Keratinocyte (primary cell): ENCODE measurements at regions not wholly inside any gene's neighbourhood (a gene's known extent, or its start where the extent isn't known, plus 50 kb on each side); places are given as distances from the start of the nearest gene placed in this dataset.

Experiments used
- DNase-seq: peaks from one replicate; pipeline ENCODE4 v3.0.0-alpha.2; 2011; ENCODE audit warnings: low read depth, missing footprints, low spot score
- FAIRE-seq: peaks from 2 replicates; lab custom pipeline; 2011; peaks lifted over from hg19 to GRCh38; lab: Jason Lieb, UNC
- H2AFZ ChIP-seq: 2 replicates; pipeline ENCODE4 v1.6.0; 2012; ENCODE audit warnings: low read length, control low read depth, inconsistent platforms; ENCODE audit not compliant: control insufficient read depth
- H3K27ac ChIP-seq: 2 replicates; pipeline ENCODE4 v1.5.1; 2011; ENCODE audit warnings: low read length; ENCODE audit not compliant: control insufficient read depth, insufficient read depth
- H3K27me3 ChIP-seq: 3 replicates; pipeline ENCODE4 v1.6.0; 2011; ENCODE audit warnings: low read length; ENCODE audit not compliant: control insufficient read depth, insufficient read depth; ENCODE audit errors: extremely low read depth
- H3K36me3 ChIP-seq, 2 experiments: 2 replicates in 1 of 2; 3 replicates in 1 of 2; pipeline ENCODE4 v1.5.1; 2011; ENCODE audit warnings: low read length in 2 of 2, mild to moderate bottlenecking in 1 of 2; ENCODE audit not compliant: control insufficient read depth in 2 of 2, insufficient read depth in 2 of 2; ENCODE audit errors: extremely low read depth in 1 of 2
- H3K4me1 ChIP-seq: 3 replicates; pipeline ENCODE4 v1.5.1; 2011; ENCODE audit warnings: low read length; ENCODE audit not compliant: control insufficient read depth, insufficient read depth; ENCODE audit errors: extremely low read depth
- H3K4me2 ChIP-seq: 3 replicates; pipeline ENCODE4 v1.6.0; 2011; ENCODE audit warnings: low read depth, low read length; ENCODE audit not compliant: control insufficient read depth, insufficient read depth; ENCODE audit errors: extremely low read depth
- H3K4me3 ChIP-seq, 3 experiments: fragments of 200-600 bp in 1 of 3; sonication (generic) in 1 of 3; 2 replicates in 2 of 3; 3 replicates in 1 of 3; pipeline ENCODE4 v1.5.1; 2011 to 2016; ENCODE audit warnings: low read length in 3 of 3, mild to moderate bottlenecking in 3 of 3, control low read depth in 2 of 3, inconsistent platforms in 1 of 3, low read depth in 1 of 3, mixed read lengths in 1 of 3, mixed run types in 1 of 3, moderate library complexity in 1 of 3; ENCODE audit not compliant: control insufficient read depth in 2 of 3, insufficient read depth in 2 of 3; ENCODE audit errors: extremely low read depth in 1 of 3
- H3K79me2 ChIP-seq: 2 replicates; pipeline ENCODE4 v1.6.0; 2012; ENCODE audit warnings: low read length; ENCODE audit not compliant: control insufficient read depth, insufficient read depth
- H3K9ac ChIP-seq: 3 replicates; pipeline ENCODE4 v1.6.0; 2011; ENCODE audit warnings: low read length; ENCODE audit not compliant: control insufficient read depth, insufficient read depth; ENCODE audit errors: extremely low read depth
- H3K9me1 ChIP-seq: 3 replicates; pipeline ENCODE4 v1.6.0; 2011; ENCODE audit warnings: low read length; ENCODE audit not compliant: control insufficient read depth, insufficient read depth; ENCODE audit errors: extremely low read depth
- H3K9me3 ChIP-seq: 2 replicates; pipeline ENCODE4 v1.5.1; 2012; ENCODE audit warnings: low read depth, low read length; ENCODE audit not compliant: control insufficient read depth
- H4K20me1 ChIP-seq: 3 replicates; pipeline ENCODE4 v1.6.0; 2011; ENCODE audit warnings: low read length; ENCODE audit not compliant: control insufficient read depth, insufficient read depth; ENCODE audit errors: extremely low read depth
- EZH2 ChIP-seq: IDR thresholded peaks from one replicate; pipeline ENCODE4 v1.6.1; 2012; ENCODE audit warnings: inconsistent platforms, mild to moderate bottlenecking, low read length, moderate library complexity
- dilution Hi-C: fragments of 300-500 bp; cut with MboI; formaldehyde crosslinking; loops from one replicate; pipeline ENCODE4 v1.7.0; 2020; ENCODE audit warnings: low sequenced_read_pairs; ENCODE audit not compliant: extremely low pct_ligation_motif_present
- TF ChIP-seq, protein P1 (sequence below), 3 experiments: IDR thresholded peaks in 1 of 3; conservative IDR thresholded peaks in 1 of 3; optimal IDR thresholded peaks in 1 of 3; 2 replicates in 2 of 3; 3 replicates in 1 of 3; pipeline versions ENCODE3 to v1.5.1; 2011; ENCODE audit warnings: low read length in 3 of 3, mild to moderate bottlenecking in 3 of 3, moderate library complexity in 2 of 3, control low read depth in 1 of 3, inconsistent platforms in 1 of 3; ENCODE audit not compliant: insufficient read depth in 2 of 3; ENCODE audit errors: extremely low read depth in 1 of 3

DNA sequence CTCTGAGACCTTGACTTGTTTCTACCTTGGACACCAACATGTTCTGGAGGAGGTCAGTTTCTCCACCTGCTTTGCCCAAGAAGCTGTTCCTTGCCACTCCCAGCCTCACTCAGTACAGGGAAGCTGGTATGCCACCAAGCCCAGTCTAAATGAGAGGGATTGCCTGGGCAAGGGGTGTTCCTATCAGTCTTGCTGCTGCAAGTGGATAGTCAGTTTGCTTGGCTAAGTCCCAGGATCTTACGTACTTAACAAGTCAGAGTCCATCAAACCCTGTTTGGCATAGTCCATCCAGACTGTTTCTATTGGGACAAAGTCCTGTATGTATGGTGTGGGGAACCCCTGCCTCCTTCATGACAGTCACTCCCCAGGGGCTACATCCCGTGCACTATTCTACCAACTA is 66.6 kb downstream of the RPL27A start:
- Histone ChIP-seq H3K9me1 (no peaks in the 10 kb centered on the region), H3K4me1 (peaks cover 14% of the 10 kb centered on the region), H3K27me3 (no peaks in the 10 kb centered on the region), H3K36me3 (peaks cover 7 to 13% of the 10 kb centered on the region in 2 experiments), H2AFZ (no peak overlapping the region), H4K20me1 (peaks cover 7% of the 10 kb centered on the region), H3K79me2 (peaks cover 28% of the 10 kb centered on the region), H3K9ac (no peak overlapping the region), H3K4me2 (no peak overlapping the region), H3K27ac (no peak overlapping the region), H3K4me3 (no peak overlapping the region), H3K9me3 (no peaks in the 10 kb centered on the region)
- TF ChIP-seq, protein P1, sequence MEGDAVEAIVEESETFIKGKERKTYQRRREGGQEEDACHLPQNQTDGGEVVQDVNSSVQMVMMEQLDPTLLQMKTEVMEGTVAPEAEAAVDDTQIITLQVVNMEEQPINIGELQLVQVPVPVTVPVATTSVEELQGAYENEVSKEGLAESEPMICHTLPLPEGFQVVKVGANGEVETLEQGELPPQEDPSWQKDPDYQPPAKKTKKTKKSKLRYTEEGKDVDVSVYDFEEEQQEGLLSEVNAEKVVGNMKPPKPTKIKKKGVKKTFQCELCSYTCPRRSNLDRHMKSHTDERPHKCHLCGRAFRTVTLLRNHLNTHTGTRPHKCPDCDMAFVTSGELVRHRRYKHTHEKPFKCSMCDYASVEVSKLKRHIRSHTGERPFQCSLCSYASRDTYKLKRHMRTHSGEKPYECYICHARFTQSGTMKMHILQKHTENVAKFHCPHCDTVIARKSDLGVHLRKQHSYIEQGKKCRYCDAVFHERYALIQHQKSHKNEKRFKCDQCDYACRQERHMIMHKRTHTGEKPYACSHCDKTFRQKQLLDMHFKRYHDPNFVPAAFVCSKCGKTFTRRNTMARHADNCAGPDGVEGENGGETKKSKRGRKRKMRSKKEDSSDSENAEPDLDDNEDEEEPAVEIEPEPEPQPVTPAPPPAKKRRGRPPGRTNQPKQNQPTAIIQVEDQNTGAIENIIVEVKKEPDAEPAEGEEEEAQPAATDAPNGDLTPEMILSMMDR (optimal IDR thresholded peaks at IDR 0.05 in 1 of 3, IDR thresholded peaks at IDR 0.05 in 1 of 3, conservative IDR thresholded peaks at IDR 0.05 in 1 of 3; ENCODE audit: extremely low read depth in 1 of 3, insufficient read depth in 2 of 3, low read length in 3 of 3), result no peak
- TF ChIP-seq EZH2, result no peak
- dilution Hi-C loops, result no loop called here
- FAIRE-seq (no peak), DNase-seq (no peak)

- no peak overlapping the region for H3K4me2 ChIP-seq
- DNase-seq, result no peak
- no peak overlapping the region for H3K4me3 ChIP-seq
- H4K20me1 ChIP-seq, result peaks cover 9% of the 10 kb centered on the region
- no peak for FAIRE-seq
- no peak overlapping the region for H3K27ac ChIP-seq
- dilution Hi-C loops, result no loop called here
- TF ChIP-seq, protein P1 (optimal IDR thresholded peaks at IDR 0.05 in 1 of 3, IDR thresholded peaks at IDR 0.05 in 1 of 3, conservative IDR thresholded peaks at IDR 0.05 in 1 of 3; ENCODE audit: extremely low read depth in 1 of 3, insufficient read depth in 2 of 3, low read length in 3 of 3), result peak in 1 of 3 experiments; percentile 21
- TF ChIP-seq EZH2, result no peak
- peaks cover 5% of the 10 kb centered on the region for H3K9me1 ChIP-seq
- no peak overlapping the region for H3K9ac ChIP-seq
- H3K79me2 ChIP-seq, result peaks cover 77% of the 10 kb centered on the region
- H3K27me3 ChIP-seq, result no peaks in the 10 kb centered on the region
- H3K36me3 ChIP-seq, result peaks cover 0 to 5% of the 10 kb centered on the region in 2 experiments
- no peaks in the 10 kb centered on the region for H3K9me3 ChIP-seq
- H2AFZ ChIP-seq, result no peak overlapping the region
- H3K4me1 ChIP-seq, result peaks cover 3% of the 10 kb centered on the region
Measured at GRCh38 chr11:8754241-8754640, 71.6 kb downstream of the RPL27A start.
